ENCODE measurements at regions not wholly inside any gene's neighbourhood (a gene's known extent, or its start where the extent isn't known, plus 50 kb on each side); places are given as distances from the start of the nearest gene placed in this dataset.
A peak's percentile ranks its signal among the peaks of the same experiment; 100 is the strongest.

- no peak for FAIRE-seq
These were observed 237.9 kb upstream of the CD180 start for GRCh38 chr5:67434466-67434865.

- no peak for FAIRE-seq
These were observed 236.0 kb upstream of the CD180 start for GRCh38 chr5:67432606-67433005.

DNA sequence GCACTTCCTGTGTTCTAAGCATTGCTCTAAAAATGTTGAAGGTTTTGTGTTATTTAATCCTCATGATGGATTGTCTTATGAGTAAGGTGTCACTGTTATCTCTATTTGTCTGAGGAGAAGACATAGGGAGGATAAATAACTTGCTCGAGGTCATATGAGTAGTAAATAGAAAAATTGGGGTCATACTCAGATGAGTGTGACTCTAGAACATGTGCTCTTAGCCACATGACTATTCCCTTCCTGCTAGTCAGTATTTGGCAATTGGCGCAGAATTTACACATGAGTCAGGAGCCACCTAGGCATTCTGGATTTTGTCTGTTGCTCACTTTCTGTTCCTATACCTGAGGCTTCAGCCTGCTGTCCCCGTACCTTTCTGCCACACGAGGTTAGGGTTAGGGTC, 234.6 kb upstream of the CD180 start:
- FAIRE-seq = no peak

- FAIRE-seq = no peak
These were observed 231.3 kb upstream of the CD180 start for GRCh38 chr5:67427850-67428298.

DNA sequence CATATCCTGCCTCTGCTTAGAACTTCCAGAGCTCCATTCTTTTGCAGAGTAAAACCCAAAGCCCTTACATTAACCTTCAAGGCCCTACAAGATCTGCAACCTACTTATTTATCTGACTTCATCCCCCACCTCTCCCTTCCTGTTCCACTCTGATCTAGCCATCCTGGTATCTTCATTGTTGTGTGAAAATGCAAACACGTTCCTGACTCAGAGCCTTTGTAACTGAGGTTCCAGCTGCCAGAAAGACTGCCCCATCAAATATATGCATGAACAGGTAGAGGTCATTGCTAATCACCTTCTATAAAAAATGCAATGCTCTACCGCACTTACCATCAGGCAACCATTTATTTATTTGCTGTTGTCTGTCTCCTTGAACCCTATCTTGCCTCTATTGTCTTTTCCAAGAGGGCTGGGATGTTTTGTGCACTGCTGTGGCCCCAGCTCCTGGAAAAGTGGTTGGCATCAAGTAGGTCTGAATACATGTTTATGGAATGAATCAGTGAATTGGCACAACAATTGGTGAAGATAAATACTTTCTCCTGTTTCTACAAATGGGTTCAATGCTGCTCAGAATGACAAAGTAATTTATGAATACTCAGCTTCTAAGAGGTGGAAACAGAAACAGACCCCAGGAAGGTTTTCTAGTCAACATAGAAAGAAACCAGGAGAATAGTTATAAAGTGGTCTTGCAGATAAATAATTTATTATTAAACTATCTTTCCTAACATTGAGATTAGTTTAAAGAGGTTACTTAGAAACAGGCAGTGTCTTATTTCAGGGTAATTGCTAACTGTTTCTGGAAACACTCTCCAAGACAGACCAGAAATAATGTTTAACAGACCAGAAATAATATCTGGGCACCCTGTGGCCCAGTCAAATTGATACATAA, 230.6 kb upstream of the CD180 start:
- no peak for FAIRE-seq

GRCh38 chr5:67425514-67425913, 228.9 kb upstream of the CD180 start:
- no peak for FAIRE-seq

GRCh38 chr5:67417839-67418238, 221.2 kb upstream of the CD180 start:
- FAIRE-seq = no peak

DNA sequence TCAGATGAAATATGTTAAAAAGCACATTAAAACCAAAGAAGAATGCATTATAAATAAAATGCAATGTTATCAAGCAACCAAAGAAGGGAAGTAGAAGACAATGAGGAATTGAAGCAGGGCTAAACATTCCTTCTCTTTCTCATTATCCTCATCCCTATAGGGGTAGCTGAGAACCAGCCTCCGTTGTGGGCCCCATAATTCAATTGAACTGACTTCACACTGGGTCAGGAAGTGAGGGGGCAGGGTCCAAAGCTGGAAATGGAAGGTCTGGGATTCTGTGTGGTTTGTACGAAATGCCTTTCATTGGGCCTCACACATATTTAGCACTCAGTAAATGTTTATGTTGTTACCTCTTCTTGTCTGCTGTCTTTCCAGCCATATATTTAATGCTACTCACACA, 220.4 kb upstream of the CD180 start:
- no peak for FAIRE-seq

DNA sequence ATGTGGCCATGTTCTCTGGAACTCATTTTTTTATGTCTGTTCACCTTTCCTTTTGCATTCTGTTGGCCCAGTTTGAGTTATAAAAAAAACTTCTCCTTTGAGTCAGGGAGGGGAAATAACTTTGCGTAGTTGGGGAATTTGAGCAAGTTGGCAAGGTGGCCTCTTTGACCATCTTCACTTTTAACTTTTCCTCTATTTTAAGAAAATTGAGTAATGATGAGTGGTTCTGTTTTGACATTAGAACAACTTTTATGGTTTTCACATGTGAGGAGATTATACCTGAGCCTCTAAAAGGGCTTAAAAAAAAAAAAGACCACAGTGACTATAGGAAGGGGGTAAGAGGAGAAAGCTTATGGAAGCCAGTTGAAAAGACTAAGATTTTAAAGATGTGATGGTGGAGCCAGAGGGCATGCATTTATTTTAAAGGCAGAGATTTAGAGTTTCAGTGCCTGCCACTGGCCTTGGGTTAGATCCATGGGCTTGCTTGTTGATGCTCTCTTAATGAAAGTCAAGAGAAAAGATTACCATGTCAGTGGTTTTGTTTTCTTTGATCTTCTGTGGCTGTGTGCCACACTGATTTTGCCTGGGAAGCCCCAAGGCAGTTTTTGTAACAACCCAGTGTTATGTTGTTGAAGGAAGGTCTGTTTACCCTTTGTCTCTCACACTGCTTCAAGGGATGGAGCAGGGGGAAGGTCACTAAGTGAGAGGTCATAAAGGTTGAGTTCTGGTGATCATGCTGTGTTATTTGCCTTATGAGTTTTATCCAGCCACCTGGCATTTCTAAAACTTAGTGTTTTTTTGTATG, 219.7 kb upstream of the CD180 start:
- no peak for FAIRE-seq

DNA sequence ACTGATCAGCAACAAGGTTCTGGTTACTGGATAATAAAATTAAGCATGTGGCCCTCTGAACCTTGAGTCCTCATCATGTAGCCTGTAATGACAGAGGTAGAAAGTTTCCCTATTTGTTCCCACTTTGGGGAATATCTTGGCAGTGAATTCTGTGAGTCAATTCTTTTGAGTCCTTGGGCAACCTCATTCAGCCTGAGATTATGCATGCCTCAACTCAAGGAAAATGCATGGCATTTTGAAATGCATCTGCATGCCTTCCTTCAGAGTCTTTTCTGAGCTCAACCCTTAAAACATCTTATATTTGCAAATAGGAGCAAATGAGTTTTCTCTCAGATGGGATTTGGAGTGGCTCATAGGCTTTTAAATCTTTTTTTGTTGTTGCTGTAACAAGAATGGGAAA, 218.1 kb upstream of the CD180 start:
- no peak for FAIRE-seq

GRCh38 chr5:67413721-67414120, 217.1 kb upstream of the CD180 start:
- FAIRE-seq = no peak

GRCh38 chr5:67409126-67409777, 212.7 kb upstream of the CD180 start:
- peak; percentile 43 for FAIRE-seq

DNA sequence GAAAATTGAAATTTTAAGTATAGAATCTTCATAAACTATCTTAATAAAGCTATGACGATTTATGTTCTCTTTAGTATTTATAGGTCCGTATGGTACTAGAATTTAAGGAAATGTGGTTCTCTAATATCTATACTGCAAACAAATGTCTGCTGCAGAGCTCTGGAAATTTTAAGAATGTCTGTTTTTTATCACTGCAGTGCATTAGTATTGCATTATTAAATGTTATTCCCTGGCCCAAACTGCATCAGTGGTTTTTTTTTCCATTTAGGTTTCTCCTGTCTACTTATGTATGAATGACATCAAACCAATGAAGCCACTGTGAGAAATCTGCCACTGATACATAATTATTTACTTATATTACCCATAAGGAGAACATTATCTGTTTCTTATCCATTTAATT, 211.4 kb upstream of the CD180 start:
- no peak for FAIRE-seq

GRCh38 chr5:67405755-67406154, 209.2 kb upstream of the CD180 start:
- FAIRE-seq = no peak

- peak; percentile 36 for FAIRE-seq
These were observed 208.4 kb upstream of the CD180 start for GRCh38 chr5:67405101-67405364.

GRCh38 chr5:67404256-67405100, 207.9 kb upstream of the CD180 start:
- FAIRE-seq = peak; percentile 90

GRCh38 chr5:67402526-67402925, 205.9 kb upstream of the CD180 start:
- FAIRE-seq = no peak

DNA sequence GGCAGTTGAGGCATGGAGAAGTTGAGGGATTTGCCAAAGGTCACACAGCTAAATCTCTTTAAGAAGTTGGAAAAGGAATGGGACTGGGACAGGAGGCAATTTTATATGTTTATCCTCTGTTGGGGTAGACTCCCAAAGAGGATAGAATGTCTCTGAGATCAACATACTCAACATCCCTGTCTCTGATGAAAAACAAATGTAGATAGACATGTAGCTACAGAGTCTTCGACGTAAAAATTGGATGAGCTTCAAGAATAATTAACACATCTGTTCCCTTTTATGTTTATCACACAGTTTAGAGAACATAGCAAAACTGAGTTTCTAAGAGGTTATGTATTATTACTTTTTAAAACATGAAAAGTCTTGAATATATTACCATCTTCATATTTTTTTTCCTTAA, 204.6 kb upstream of the CD180 start:
- peak; percentile 69 for FAIRE-seq

DNA sequence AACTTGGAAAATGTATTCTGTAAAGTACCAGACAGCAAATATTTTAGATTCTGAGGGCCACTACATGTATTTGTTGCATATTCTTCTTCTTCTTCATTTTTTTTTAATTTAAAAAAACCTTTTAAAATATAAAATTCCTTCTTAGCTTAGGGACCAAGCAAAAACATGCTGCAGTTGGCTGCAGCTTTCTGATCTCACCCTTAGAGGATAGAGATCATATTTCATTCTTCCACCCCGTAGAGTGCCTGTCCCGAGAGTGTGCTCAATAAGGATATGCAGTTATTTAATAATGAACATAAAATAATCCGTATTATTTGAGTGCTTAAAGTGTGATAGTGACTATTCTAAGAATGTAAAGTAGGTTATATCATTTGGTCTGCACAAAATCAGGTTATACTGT, 204.2 kb upstream of the CD180 start:
- FAIRE-seq = no peak

GRCh38 chr5:67395790-67396418, 199.3 kb upstream of the CD180 start:
- FAIRE-seq = no peak

DNA sequence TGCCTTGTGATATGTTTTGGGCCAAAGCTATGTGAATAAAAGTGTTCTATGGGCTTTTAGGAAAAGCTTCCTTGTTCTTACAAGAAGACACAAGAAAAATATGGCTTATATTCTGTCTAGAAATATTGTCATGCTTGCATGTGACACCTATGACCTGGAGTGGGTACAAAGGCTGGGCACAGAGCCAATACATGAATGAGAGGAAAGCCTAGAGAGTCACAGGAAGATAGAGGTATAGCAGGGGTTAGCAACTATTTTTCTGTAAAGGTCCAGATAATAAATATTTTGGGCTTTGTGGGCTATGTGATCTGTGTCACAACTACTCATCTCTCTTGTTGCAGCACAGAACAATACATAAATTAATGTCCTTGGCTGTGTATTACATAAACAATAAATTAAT, 196.6 kb upstream of the CD180 start:
- no peak for FAIRE-seq

- no peak for FAIRE-seq
These were observed 194.3 kb upstream of the CD180 start for GRCh38 chr5:67390935-67391334.

Data from islet of Langerhans (tissue), 1 donor.